ENCODE measurements at regions not wholly inside any gene's neighbourhood (a gene's known extent, or its start where the extent isn't known, plus 50 kb on each side); places are given as distances from the start of the nearest gene placed in this dataset.
"Not testable (repeated sequence)": the region's sequence is repeated elsewhere in the genome, so short reads cannot be mapped to it uniquely, and the experiment has no call there.

DNA sequence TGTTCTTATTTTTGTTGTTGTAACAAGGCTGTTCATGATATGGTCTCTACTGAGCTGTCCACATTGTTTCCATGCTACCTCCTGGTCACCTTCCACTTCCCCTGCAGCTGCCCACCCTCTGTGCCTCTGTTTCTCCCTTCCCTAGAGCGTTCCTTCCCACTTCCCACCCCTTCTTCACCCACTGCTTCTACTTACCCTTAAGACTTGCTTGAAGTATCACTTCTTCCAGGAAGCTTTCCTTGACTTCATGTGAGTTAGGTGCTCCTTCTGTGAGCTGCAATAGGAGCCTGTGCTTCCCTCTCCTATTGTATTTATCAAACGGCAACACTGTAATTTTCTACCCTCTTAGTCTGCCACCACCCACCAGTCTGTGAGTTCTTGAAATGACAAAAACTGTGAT is 286.8 kb upstream of the AMIGO2 start:
- H3K4me3 ChIP-seq (ENCODE audit: control insufficient read depth, low read depth, low read length) = no peak overlapping the region
- no peak for DNase-seq (ENCODE audit: low read depth)
- TF ChIP-seq, protein P1, sequence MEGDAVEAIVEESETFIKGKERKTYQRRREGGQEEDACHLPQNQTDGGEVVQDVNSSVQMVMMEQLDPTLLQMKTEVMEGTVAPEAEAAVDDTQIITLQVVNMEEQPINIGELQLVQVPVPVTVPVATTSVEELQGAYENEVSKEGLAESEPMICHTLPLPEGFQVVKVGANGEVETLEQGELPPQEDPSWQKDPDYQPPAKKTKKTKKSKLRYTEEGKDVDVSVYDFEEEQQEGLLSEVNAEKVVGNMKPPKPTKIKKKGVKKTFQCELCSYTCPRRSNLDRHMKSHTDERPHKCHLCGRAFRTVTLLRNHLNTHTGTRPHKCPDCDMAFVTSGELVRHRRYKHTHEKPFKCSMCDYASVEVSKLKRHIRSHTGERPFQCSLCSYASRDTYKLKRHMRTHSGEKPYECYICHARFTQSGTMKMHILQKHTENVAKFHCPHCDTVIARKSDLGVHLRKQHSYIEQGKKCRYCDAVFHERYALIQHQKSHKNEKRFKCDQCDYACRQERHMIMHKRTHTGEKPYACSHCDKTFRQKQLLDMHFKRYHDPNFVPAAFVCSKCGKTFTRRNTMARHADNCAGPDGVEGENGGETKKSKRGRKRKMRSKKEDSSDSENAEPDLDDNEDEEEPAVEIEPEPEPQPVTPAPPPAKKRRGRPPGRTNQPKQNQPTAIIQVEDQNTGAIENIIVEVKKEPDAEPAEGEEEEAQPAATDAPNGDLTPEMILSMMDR (IDR thresholded peaks at IDR 0.05; ENCODE audit: control insufficient read depth, insufficient read depth, low read depth, low read length, missing control alignments) = no peak

DNA sequence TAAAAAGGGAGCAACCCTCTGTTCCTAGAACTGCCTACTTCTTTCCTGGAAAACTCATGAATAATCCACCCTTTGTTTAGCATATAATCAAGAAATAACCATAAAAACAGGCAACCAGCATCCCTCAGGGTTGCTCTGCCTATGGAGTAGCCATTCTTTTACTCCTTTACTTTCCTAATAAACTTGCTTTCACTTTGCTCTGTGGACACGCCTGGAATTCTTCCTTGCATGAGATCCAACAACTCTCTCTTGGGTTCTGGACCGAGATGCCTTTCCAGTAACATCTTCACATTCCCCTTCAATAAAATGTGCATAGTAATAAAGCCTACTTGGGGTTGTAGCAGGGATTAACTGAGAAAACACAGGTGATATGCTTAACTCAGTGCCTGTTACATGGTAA is 286.4 kb upstream of the AMIGO2 start:
- no peak for DNase-seq (ENCODE audit: low read depth)
- TF ChIP-seq, protein P1 (IDR thresholded peaks at IDR 0.05; ENCODE audit: control insufficient read depth, insufficient read depth, low read depth, low read length, missing control alignments) = no peak
- H3K4me3 ChIP-seq (ENCODE audit: control insufficient read depth, low read depth, low read length) = no peak overlapping the region

- DNase-seq (ENCODE audit: low read depth); H3K4me3 ChIP-seq (ENCODE audit: control insufficient read depth, low read depth, low read length): not testable (repeated sequence)
Measured at GRCh38 chr12:47365443-47366076, 285.8 kb upstream of the AMIGO2 start.

DNA sequence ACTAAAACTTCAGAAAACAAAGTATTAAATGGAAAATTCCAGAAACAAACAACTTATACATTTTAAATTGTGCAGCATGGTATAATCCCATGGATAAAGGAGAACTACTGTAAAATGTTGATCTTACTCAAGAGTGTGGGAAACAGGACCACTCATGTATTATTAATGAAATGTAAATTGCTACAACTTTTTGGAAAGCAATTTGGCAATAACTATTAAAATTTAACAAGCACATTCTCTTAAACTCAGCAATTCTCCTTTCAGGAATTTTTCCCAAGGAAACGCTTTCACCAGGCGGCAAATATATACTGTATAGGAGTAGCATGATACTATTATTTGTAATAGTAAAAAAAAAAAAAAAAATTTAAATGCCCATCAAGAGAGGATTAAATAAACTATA is 284.5 kb upstream of the AMIGO2 start:
- H3K4me3 ChIP-seq (ENCODE audit: control insufficient read depth, low read depth, low read length) = no peak overlapping the region
- no peak for DNase-seq (ENCODE audit: low read depth)
- TF ChIP-seq, protein P1 (IDR thresholded peaks at IDR 0.05; ENCODE audit: control insufficient read depth, insufficient read depth, low read depth, low read length, missing control alignments) = no peak

DNA sequence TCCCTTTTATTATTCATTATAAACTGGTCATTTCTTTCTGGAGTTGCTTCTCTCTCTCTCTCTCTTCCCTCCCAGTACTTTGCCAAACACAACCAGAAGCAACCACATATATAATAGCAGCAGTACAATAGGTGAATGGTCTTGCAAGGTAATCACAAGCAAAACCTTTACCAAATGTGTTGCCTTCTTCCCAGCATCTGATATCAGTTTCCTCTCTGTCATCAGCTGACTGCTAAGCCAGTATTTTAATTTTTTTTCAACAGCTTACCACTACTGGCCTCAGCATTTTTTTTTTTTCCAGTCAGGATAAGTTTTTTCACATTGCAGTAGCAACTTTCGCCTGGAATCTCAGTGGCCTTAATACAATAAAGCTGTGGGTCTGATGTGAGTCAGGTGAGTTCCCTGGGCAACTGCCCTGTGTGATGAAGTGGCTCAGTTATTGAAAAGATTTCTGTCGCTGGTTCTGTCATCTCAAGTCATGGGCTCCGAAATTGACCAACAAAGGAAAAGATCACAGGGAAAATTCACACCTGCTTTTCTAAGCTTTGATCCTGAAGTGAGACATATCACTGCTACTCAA is 282.5 kb upstream of the AMIGO2 start:
- H3K4me3 ChIP-seq (ENCODE audit: control insufficient read depth, low read depth, low read length) = no peak overlapping the region
- TF ChIP-seq, protein P1 (IDR thresholded peaks at IDR 0.05; ENCODE audit: control insufficient read depth, insufficient read depth, low read depth, low read length, missing control alignments) = no peak

GRCh38 chr12:47361389-47362021 is 281.7 kb upstream of the AMIGO2 start:
- no peak overlapping the region for H3K4me3 ChIP-seq (ENCODE audit: control insufficient read depth, low read depth, low read length)
- no peak for DNase-seq (ENCODE audit: low read depth)
- TF ChIP-seq, protein P1 (IDR thresholded peaks at IDR 0.05; ENCODE audit: control insufficient read depth, insufficient read depth, low read depth, low read length, missing control alignments) = no peak

More for the DNA sequence above, 282.5 kb upstream of the AMIGO2 start:
- no peak for DNase-seq (ENCODE audit: low read depth)

- H3K4me3 ChIP-seq (ENCODE audit: control insufficient read depth, low read depth, low read length) = no peak overlapping the region
- no peak for DNase-seq (ENCODE audit: low read depth)
- TF ChIP-seq, protein P1 (IDR thresholded peaks at IDR 0.05; ENCODE audit: control insufficient read depth, insufficient read depth, low read depth, low read length, missing control alignments) = no peak
Measured at GRCh38 chr12:47360771-47361388, 281.1 kb upstream of the AMIGO2 start.

Data from AG09309 (cell line).